GM21529 (cell line): ENCODE measurements at regions not wholly inside any gene's neighbourhood (a gene's known extent, or its start where the extent isn't known, plus 50 kb on each side); places are given as distances from the start of the nearest gene placed in this dataset.
"Not testable (repeated sequence)": the region's sequence is repeated elsewhere in the genome, so short reads cannot be mapped to it uniquely, and the experiment has no call there.

Source experiments
- ATAC-seq: cut with Tn5 transposase; IDR thresholded peaks from one replicate; pipeline ENCODE4 v1.9.1; 2021; ENCODE audit not compliant: unreplicated experiment

- ATAC-seq: peak; percentile 53
Measured at GRCh38 chr3:124619887-124620599, 110.2 kb upstream of the UMPS start.

- ATAC-seq: peak; percentile 71
Measured at GRCh38 chr3:124620600-124621063, 109.6 kb upstream of the UMPS start.

GRCh38 chr3:124621498-124621897 lies 108.8 kb upstream of the UMPS start:
- ATAC-seq: no peak

GRCh38 chr3:124625074-124625473 lies 105.2 kb upstream of the UMPS start:
- no peak for ATAC-seq

- no peak for ATAC-seq
Measured at GRCh38 chr3:124627501-124627908, 102.7 kb upstream of the UMPS start.

- no peak for ATAC-seq
Measured at GRCh38 chr3:124628863-124629262, 101.4 kb upstream of the UMPS start.

GRCh38 chr3:124629497-124629896 lies 100.8 kb upstream of the UMPS start:
- ATAC-seq: no peak

- ATAC-seq: no peak
Measured at GRCh38 chr3:124630960-124631359, 99.3 kb upstream of the UMPS start.

GRCh38 chr3:124631727-124632126 lies 98.5 kb upstream of the UMPS start:
- ATAC-seq: no peak

- no peak for ATAC-seq
Measured at GRCh38 chr3:124632566-124633140, 97.6 kb upstream of the UMPS start.

GRCh38 chr3:124633524-124633923 lies 96.7 kb upstream of the UMPS start:
- ATAC-seq: no peak

GRCh38 chr3:124634210-124635168 lies 95.8 kb upstream of the UMPS start:
- peak; percentile 41 for ATAC-seq

- ATAC-seq: no peak
Measured at GRCh38 chr3:124635169-124635539, 95.1 kb upstream of the UMPS start.

GRCh38 chr3:124636101-124636862 lies 94.0 kb upstream of the UMPS start:
- ATAC-seq: no peak

GRCh38 chr3:124636863-124637296 lies 93.4 kb upstream of the UMPS start:
- no peak for ATAC-seq

- peak; percentile 78 for ATAC-seq
Measured at GRCh38 chr3:124639406-124640237, 90.6 kb upstream of the UMPS start.

- no peak for ATAC-seq
Measured at GRCh38 chr3:124640635-124641306, 89.5 kb upstream of the UMPS start.

- ATAC-seq: no peak
Measured at GRCh38 chr3:124643453-124643852, 86.8 kb upstream of the UMPS start.

- ATAC-seq: not testable (repeated sequence)
Measured at GRCh38 chr3:124646186-124646585, 84.1 kb upstream of the UMPS start.
